ENCODE measurements at regions not wholly inside any gene's neighbourhood (a gene's known extent, or its start where the extent isn't known, plus 50 kb on each side); places are given as distances from the start of the nearest gene placed in this dataset.

DNA sequence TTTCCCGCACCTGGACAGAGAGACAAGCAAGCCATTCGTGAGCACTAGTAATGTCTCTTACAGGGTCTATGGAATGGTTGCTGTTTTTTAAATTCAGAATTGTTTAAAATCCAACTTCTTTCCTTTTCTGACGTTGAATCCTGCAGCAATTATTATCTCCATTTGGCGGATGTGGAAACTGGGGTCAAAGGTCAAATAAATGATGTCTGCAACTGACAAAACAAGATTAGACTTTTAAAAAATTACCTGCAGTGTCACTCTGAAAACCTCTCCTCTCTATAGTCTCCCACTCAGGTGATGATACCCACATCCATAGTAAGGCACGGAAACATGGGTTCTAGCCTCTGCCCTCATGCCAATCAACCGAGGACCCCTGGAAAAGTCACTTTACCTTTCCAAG, 142.7 kb upstream of the SMIM23 start:
- Mint-ChIP-seq H3K9me3 (no peaks in the 10 kb centered on the region), H3K27ac (no peak overlapping the region), H3K27me3 (no peaks in the 10 kb centered on the region), H3K4me1 (no peaks in the 10 kb centered on the region), H3K36me3 (ENCODE audit: low read depth) (no peaks in the 10 kb centered on the region), H3K4me3 (no peak overlapping the region)
- ChIA-PET CTCF (no interaction called here), POLR2A (no interaction called here)
- no peak for ATAC-seq (ENCODE audit: low read depth)
- DNase-seq, result no peak
- TF ChIP-seq CTCF (IDR thresholded peaks at IDR 0.05), result no peak
- intact Hi-C loops (cut with micrococcal nuclease), result no loop called here

DNA sequence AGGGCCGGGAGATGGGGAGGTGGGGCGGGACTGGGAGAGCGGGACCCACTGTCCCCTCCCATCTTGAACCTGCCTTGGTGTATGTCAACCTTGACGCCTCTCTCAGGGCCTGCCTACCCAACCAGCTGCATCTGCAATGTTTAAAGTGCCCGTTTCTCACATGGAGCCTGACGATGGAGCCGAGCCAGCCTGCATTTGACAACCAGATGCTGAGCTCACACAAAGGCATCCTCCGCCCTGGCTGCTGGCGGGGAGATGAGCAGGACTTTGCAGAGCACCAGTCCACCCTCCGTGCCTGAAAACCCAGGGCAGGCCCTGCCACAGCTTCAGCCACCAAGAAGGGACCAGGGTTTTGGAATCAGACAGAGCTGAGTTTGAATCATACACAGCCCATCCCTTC, 141.1 kb upstream of the SMIM23 start:
- no peak for DNase-seq
- POLR2A ChIA-PET, result no interaction called here
- H3K4me3 Mint-ChIP-seq, result no peak overlapping the region
- no peak for TF ChIP-seq CTCF (IDR thresholded peaks at IDR 0.05)
- no peak overlapping the region for H3K27ac Mint-ChIP-seq
- H3K4me1 Mint-ChIP-seq, result no peaks in the 10 kb centered on the region
- intact Hi-C loops (cut with micrococcal nuclease), result no loop called here
- H3K9me3 Mint-ChIP-seq, result no peaks in the 10 kb centered on the region
- CTCF ChIA-PET, result no interaction called here
- H3K36me3 Mint-ChIP-seq (ENCODE audit: low read depth), result no peaks in the 10 kb centered on the region
- no peaks in the 10 kb centered on the region for H3K27me3 Mint-ChIP-seq
- no peak for ATAC-seq (ENCODE audit: low read depth)

- Mint-ChIP-seq H3K4me3 (no peak overlapping the region), H3K36me3 (ENCODE audit: low read depth) (no peaks in the 10 kb centered on the region), H3K27me3 (peaks cover 3% of the 10 kb centered on the region), H3K27ac (no peak overlapping the region), H3K9me3 (no peaks in the 10 kb centered on the region), H3K4me1 (no peaks in the 10 kb centered on the region)
- DNase-seq (no peak), ATAC-seq (ENCODE audit: low read depth) (no peak)
- ChIA-PET CTCF (no interaction called here), POLR2A (no interaction called here)
- TF ChIP-seq CTCF (IDR thresholded peaks at IDR 0.05), result no peak
- intact Hi-C loops (cut with micrococcal nuclease), result no loop called here
These were observed 139.2 kb upstream of the SMIM23 start for GRCh38 chr5:171646102-171647042.

- DNase-seq (no peak), ATAC-seq (ENCODE audit: low read depth) (no peak)
- ChIA-PET POLR2A (no interaction called here), CTCF (no interaction called here)
- Mint-ChIP-seq H3K9me3 (no peaks in the 10 kb centered on the region), H3K27me3 (peaks cover 3% of the 10 kb centered on the region), H3K4me3 (no peak overlapping the region), H3K4me1 (no peaks in the 10 kb centered on the region), H3K36me3 (ENCODE audit: low read depth) (no peaks in the 10 kb centered on the region), H3K27ac (no peak overlapping the region)
- TF ChIP-seq CTCF (IDR thresholded peaks at IDR 0.05), result no peak
- intact Hi-C loops (cut with micrococcal nuclease), result no loop called here
These were observed 138.3 kb upstream of the SMIM23 start for GRCh38 chr5:171647043-171647903.

DNA sequence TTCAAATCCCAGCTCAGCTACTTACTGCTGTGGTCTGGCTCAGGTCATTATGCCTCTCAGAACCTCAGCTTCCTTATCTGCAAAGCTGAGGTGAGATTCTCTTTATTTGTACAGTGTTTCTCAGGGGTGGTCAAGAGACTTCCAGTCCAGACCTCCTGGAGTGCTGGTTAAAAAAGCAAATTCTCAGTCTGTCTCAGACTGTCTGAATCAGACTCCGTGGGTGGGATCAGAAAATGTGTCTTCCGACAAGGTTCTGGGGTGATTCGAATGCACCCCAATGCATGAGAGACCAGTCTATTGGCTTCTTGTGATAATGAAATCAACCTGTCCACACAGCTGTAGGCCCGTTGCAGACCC, 137.7 kb upstream of the SMIM23 start:
- POLR2A ChIA-PET, result no interaction called here
- no peak for DNase-seq

More for the DNA sequence above, 137.7 kb upstream of the SMIM23 start:
- peaks cover 3% of the 10 kb centered on the region for H3K27me3 Mint-ChIP-seq
- no peak for ATAC-seq (ENCODE audit: low read depth)
- H3K4me1 Mint-ChIP-seq, result no peaks in the 10 kb centered on the region
- intact Hi-C loops (cut with micrococcal nuclease), result no loop called here
- H3K4me3 Mint-ChIP-seq, result no peak overlapping the region
- no peak for TF ChIP-seq CTCF (IDR thresholded peaks at IDR 0.05)
- H3K36me3 Mint-ChIP-seq (ENCODE audit: low read depth), result no peaks in the 10 kb centered on the region
- no peak overlapping the region for H3K27ac Mint-ChIP-seq
- CTCF ChIA-PET, result no interaction called here
- no peaks in the 10 kb centered on the region for H3K9me3 Mint-ChIP-seq

All from activated B cell treated with CpG ODN at 0.5 μM for 24 hours (primary cell).